Fibroblast of lung (primary cell): ENCODE measurements at regions not wholly inside any gene's neighbourhood (a gene's known extent, or its start where the extent isn't known, plus 50 kb on each side); places are given as distances from the start of the nearest gene placed in this dataset.

Experiments used
- CTCF ChIP-seq, 2 donors: IDR thresholded peaks in 1 of 2; conservative IDR thresholded peaks in 1 of 2; 1 replicate in 1 of 2; 2 replicates in 1 of 2; pipeline ENCODE4 v1.5.1; 2011 to 2012; ENCODE audit warnings: low read length in 2 of 2, control low read depth in 1 of 2, inconsistent platforms in 1 of 2, low read depth in 1 of 2, mild to moderate bottlenecking in 1 of 2
- EZH2 ChIP-seq: IDR thresholded peaks from 2 replicates; pipeline ENCODE4 v1.5.1; 2012; ENCODE audit warnings: low read length, control low read depth, mild to moderate bottlenecking; ENCODE audit errors: missing control alignments

GRCh38 chr13:89880201-89880600, 1467.3 kb upstream of the MIR17HG start:
- TF ChIP-seq CTCF (conservative IDR thresholded peaks at IDR 0.05 in 1 of 2, IDR thresholded peaks at IDR 0.05 in 1 of 2; ENCODE audit: low read depth in 1 of 2, low read length in 2 of 2) (no peak), EZH2 (no peak)
